ENCODE measurements at regions not wholly inside any gene's neighbourhood (a gene's known extent, or its start where the extent isn't known, plus 50 kb on each side); places are given as distances from the start of the nearest gene placed in this dataset.

DNA sequence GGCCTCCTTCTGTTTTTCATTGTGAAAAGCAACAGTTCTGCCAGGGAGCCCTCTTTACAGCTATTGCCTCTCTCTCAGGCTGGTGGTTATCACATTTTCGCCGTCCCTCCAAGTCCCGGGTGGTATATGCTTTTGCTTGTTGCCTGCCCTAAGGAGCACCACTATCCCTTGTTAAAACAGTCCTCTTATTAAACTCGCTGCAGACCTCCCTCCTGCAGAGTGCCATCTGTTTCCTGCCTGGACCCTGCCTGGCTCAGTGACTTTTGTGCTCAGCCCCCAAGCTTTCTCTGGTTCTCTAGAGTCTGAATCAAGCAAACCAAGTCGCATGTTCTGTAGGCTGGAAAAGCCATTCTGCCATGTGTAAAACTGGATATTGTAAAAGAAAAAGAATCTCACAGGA lies 72.1 kb upstream of the FHL2 start:
- no peaks in the 10 kb centered on the region for H4K20me1 ChIP-seq (ENCODE audit: insufficient read depth)
- ChIA-PET CTCF (interaction anchor here (1.1 to 1.4 kb wide), 2 partner anchors 32 to 50 kb away, joined by 3 read pairs; no protein-coding TSS in a partner anchor), POLR2A (interaction anchor here (0.7 kb wide), 1 partner anchor 102 kb away, joined by 3 read pairs; no protein-coding TSS in a partner anchor)
- no peaks in the 10 kb centered on the region for H3K79me2 ChIP-seq (ENCODE audit: insufficient read depth)
- H3K27ac ChIP-seq (ENCODE audit: low read depth in 2 of 2, low read length in 1 of 2) = no peak overlapping the region
- no peaks in the 10 kb centered on the region; a peak in 1 of 4 replicates for H3K4me1 ChIP-seq (ENCODE audit: control insufficient read depth in 1 of 2, insufficient read depth in 2 of 2, low read depth in 1 of 2, low read length in 1 of 2)
- no peaks in the 10 kb centered on the region for H3K9me3 ChIP-seq
- 63% methylated on average over 5 of the region's 5 CpGs for WGBS (ENCODE audit: low lambda C conversion rate)
- no peaks in the 10 kb centered on the region for H3K36me3 ChIP-seq (replicated peaks in 1 of 2; ENCODE audit: control insufficient read depth in 1 of 2, insufficient read depth in 2 of 2, low read length in 1 of 2)
- H3F3A ChIP-seq (replicated peaks; ENCODE audit: insufficient read depth) = no peaks in the 10 kb centered on the region
- no peak overlapping the region for H2AFZ ChIP-seq (ENCODE audit: low read depth)
- H3K4me3 ChIP-seq (ENCODE audit: low read depth in 2 of 2, low read length in 1 of 2) = no peak overlapping the region
- no peak overlapping the region for H3K9ac ChIP-seq
- peaks cover 12% of the 10 kb centered on the region; the same call in 1 of the 2 replicates for H3K27me3 ChIP-seq (ENCODE audit: insufficient read depth)
- H3K9me2 ChIP-seq = no peaks in the 10 kb centered on the region
- TF ChIP-seq FOXM1 (IDR thresholded peaks at IDR 0.05; ENCODE audit: low read depth) (no peak), USF1 (IDR thresholded peaks at IDR 0.05; ENCODE audit: borderline replicate concordance, low read depth) (no peak), TCF12 (IDR thresholded peaks at IDR 0.05) (no peak), CTCF (IDR thresholded peaks at IDR 0.05) (no peak), RXRA (IDR thresholded peaks at IDR 0.05; ENCODE audit: borderline replicate concordance, low read depth) (no peak), MEF2A (IDR thresholded peaks at IDR 0.05; ENCODE audit: borderline replicate concordance, low read depth) (no peak)
- TF ChIP-seq, protein P1, sequence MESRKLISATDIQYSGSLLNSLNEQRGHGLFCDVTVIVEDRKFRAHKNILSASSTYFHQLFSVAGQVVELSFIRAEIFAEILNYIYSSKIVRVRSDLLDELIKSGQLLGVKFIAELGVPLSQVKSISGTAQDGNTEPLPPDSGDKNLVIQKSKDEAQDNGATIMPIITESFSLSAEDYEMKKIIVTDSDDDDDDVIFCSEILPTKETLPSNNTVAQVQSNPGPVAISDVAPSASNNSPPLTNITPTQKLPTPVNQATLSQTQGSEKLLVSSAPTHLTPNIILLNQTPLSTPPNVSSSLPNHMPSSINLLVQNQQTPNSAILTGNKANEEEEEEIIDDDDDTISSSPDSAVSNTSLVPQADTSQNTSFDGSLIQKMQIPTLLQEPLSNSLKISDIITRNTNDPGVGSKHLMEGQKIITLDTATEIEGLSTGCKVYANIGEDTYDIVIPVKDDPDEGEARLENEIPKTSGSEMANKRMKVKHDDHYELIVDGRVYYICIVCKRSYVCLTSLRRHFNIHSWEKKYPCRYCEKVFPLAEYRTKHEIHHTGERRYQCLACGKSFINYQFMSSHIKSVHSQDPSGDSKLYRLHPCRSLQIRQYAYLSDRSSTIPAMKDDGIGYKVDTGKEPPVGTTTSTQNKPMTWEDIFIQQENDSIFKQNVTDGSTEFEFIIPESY (IDR thresholded peaks at IDR 0.05; ENCODE audit: borderline replicate concordance, low read depth) = no peak
- TF ChIP-seq, protein P2, sequence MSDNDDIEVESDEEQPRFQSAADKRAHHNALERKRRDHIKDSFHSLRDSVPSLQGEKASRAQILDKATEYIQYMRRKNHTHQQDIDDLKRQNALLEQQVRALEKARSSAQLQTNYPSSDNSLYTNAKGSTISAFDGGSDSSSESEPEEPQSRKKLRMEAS (IDR thresholded peaks at IDR 0.05; ENCODE audit: low read depth) = no peak
- peak; percentile 50 for DNase-seq
- no peak overlapping the region for H3K4me2 ChIP-seq

- WGBS (ENCODE audit: low lambda C conversion rate) = 66% methylated on average over 7 of the region's 8 CpGs
- ChIA-PET CTCF (interaction anchor here (1.1 to 1.4 kb wide), 2 partner anchors 31 to 51 kb away, joined by 3 read pairs; no protein-coding TSS in a partner anchor), POLR2A (interaction anchor here (1.0 kb wide), 1 partner anchor 8 kb away, joined by 3 read pairs; no protein-coding TSS in a partner anchor)
- Histone ChIP-seq H3F3A (replicated peaks; ENCODE audit: insufficient read depth) (no peaks in the 10 kb centered on the region), H3K4me1 (ENCODE audit: control insufficient read depth in 1 of 2, insufficient read depth in 2 of 2, low read depth in 1 of 2, low read length in 1 of 2) (no peaks in the 10 kb centered on the region; a peak in 1 of 4 replicates), H4K20me1 (ENCODE audit: insufficient read depth) (no peaks in the 10 kb centered on the region), H2AFZ (ENCODE audit: low read depth) (no peak overlapping the region), H3K9me3 (no peaks in the 10 kb centered on the region), H3K9me2 (no peaks in the 10 kb centered on the region), H3K27me3 (ENCODE audit: insufficient read depth) (peaks cover 12% of the 10 kb centered on the region; the same call in 1 of the 2 replicates), H3K4me3 (ENCODE audit: low read depth in 2 of 2, low read length in 1 of 2) (no peak overlapping the region), H3K27ac (ENCODE audit: low read depth in 2 of 2, low read length in 1 of 2) (no peak overlapping the region), H3K9ac (no peak overlapping the region), H3K36me3 (replicated peaks in 1 of 2; ENCODE audit: control insufficient read depth in 1 of 2, insufficient read depth in 2 of 2, low read length in 1 of 2) (no peaks in the 10 kb centered on the region), H3K79me2 (ENCODE audit: insufficient read depth) (no peaks in the 10 kb centered on the region), H3K4me2 (no peak overlapping the region)
- no peak for DNase-seq
- TF ChIP-seq JUND (IDR thresholded peaks at IDR 0.05) (no peak), CTCF (IDR thresholded peaks at IDR 0.05) (no peak), SMC3 (IDR thresholded peaks at IDR 0.05; ENCODE audit: low read depth, low read length) (no peak), FOXM1 (IDR thresholded peaks at IDR 0.05; ENCODE audit: low read depth) (no peak), GABPA (IDR thresholded peaks at IDR 0.05; ENCODE audit: low read depth) (no peak), FOSL2 (IDR thresholded peaks at IDR 0.05; ENCODE audit: borderline replicate concordance, low read depth) (no peak), FOXJ3 (CRISPR knock-in tag; IDR thresholded peaks at IDR 0.05) (no peak), RCOR1 (IDR thresholded peaks at IDR 0.05; ENCODE audit: low read length) (no peak), PBX3 (IDR thresholded peaks at IDR 0.05) (no peak), USF1 (IDR thresholded peaks at IDR 0.05; ENCODE audit: borderline replicate concordance, low read depth) (no peak)
- TF ChIP-seq, protein P3, sequence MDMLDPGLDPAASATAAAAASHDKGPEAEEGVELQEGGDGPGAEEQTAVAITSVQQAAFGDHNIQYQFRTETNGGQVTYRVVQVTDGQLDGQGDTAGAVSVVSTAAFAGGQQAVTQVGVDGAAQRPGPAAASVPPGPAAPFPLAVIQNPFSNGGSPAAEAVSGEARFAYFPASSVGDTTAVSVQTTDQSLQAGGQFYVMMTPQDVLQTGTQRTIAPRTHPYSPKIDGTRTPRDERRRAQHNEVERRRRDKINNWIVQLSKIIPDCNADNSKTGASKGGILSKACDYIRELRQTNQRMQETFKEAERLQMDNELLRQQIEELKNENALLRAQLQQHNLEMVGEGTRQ (IDR thresholded peaks at IDR 0.05; ENCODE audit: borderline replicate concordance, low read depth, low read length) = no peak
- TF ChIP-seq, protein P2 (IDR thresholded peaks at IDR 0.05; ENCODE audit: low read depth) = no peak
Measured at GRCh38 chr2:105469781-105470180, 70.9 kb upstream of the FHL2 start.

All from SK-N-SH (cell line).